ENCODE measurements at regions not wholly inside any gene's neighbourhood (a gene's known extent, or its start where the extent isn't known, plus 50 kb on each side); places are given as distances from the start of the nearest gene placed in this dataset.

DNA sequence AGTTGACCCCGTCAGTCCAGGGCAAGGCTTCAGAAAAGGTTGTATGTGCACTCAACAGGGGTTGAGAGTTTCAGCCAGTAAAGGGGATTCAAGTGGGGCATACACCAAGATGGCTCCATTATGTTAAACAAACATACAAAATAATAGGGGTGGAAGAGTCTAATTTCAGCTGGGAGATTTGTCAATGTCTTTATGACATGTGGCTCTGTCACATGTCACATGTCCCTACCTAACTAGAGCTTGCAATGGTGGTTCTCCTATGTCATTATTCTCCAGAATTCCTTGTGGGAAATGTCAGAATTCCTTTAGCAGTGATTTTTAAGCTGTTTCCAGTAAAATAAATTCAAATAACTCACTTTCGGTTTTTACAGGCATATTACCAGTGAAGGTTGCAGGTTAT, 392.0 kb upstream of the ADGRL4 start:
- H3K4me3 ChIP-seq (replicated peaks; ENCODE audit: insufficient read depth, low read length), result no peak overlapping the region
- no peak for TF ChIP-seq GABPA (IDR thresholded peaks at IDR 0.05; ENCODE audit: low read depth)
- TF ChIP-seq SPI1 (IDR thresholded peaks at IDR 0.05; ENCODE audit: borderline replicate concordance, low read depth), result no peak
- TF ChIP-seq, protein P1, sequence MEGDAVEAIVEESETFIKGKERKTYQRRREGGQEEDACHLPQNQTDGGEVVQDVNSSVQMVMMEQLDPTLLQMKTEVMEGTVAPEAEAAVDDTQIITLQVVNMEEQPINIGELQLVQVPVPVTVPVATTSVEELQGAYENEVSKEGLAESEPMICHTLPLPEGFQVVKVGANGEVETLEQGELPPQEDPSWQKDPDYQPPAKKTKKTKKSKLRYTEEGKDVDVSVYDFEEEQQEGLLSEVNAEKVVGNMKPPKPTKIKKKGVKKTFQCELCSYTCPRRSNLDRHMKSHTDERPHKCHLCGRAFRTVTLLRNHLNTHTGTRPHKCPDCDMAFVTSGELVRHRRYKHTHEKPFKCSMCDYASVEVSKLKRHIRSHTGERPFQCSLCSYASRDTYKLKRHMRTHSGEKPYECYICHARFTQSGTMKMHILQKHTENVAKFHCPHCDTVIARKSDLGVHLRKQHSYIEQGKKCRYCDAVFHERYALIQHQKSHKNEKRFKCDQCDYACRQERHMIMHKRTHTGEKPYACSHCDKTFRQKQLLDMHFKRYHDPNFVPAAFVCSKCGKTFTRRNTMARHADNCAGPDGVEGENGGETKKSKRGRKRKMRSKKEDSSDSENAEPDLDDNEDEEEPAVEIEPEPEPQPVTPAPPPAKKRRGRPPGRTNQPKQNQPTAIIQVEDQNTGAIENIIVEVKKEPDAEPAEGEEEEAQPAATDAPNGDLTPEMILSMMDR (IDR thresholded peaks at IDR 0.05; ENCODE audit: insufficient read depth, low read length), result no peak
- TF ChIP-seq, protein P2, sequence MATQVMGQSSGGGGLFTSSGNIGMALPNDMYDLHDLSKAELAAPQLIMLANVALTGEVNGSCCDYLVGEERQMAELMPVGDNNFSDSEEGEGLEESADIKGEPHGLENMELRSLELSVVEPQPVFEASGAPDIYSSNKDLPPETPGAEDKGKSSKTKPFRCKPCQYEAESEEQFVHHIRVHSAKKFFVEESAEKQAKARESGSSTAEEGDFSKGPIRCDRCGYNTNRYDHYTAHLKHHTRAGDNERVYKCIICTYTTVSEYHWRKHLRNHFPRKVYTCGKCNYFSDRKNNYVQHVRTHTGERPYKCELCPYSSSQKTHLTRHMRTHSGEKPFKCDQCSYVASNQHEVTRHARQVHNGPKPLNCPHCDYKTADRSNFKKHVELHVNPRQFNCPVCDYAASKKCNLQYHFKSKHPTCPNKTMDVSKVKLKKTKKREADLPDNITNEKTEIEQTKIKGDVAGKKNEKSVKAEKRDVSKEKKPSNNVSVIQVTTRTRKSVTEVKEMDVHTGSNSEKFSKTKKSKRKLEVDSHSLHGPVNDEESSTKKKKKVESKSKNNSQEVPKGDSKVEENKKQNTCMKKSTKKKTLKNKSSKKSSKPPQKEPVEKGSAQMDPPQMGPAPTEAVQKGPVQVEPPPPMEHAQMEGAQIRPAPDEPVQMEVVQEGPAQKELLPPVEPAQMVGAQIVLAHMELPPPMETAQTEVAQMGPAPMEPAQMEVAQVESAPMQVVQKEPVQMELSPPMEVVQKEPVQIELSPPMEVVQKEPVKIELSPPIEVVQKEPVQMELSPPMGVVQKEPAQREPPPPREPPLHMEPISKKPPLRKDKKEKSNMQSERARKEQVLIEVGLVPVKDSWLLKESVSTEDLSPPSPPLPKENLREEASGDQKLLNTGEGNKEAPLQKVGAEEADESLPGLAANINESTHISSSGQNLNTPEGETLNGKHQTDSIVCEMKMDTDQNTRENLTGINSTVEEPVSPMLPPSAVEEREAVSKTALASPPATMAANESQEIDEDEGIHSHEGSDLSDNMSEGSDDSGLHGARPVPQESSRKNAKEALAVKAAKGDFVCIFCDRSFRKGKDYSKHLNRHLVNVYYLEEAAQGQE (IDR thresholded peaks at IDR 0.05; ENCODE audit: insufficient replicate concordance, low read depth), result no peak
- no peaks in the 10 kb centered on the region for H3K27me3 ChIP-seq (ENCODE audit: insufficient read depth, poor library complexity, severe bottlenecking)
- no peak for DNase-seq (ENCODE audit: low read depth in 1 of 2, low spot score in 1 of 2)
- no peak overlapping the region for H3K27ac ChIP-seq (replicated peaks)

DNA sequence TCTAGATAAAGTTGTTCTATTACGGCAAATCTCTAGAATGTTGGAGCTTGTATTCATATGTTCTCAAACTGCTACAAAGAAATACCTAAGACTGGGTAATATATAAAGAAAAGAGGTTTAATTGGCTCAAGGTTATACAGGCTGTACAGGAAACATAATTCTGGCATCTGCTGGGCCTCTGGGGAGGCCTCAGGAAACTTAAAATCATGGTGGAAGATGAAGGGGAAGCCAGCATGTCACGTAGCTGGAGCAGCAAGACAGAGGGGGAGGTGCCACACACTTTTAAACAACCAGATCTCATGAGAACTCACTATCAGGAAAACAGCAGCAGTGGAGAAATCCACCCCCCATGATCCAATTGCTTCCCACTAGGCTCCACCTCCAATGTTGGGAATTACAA, 390.4 kb upstream of the ADGRL4 start:
- TF ChIP-seq, protein P2 (IDR thresholded peaks at IDR 0.05; ENCODE audit: insufficient replicate concordance, low read depth), result no peak
- TF ChIP-seq GABPA (IDR thresholded peaks at IDR 0.05; ENCODE audit: low read depth) (no peak), POLR2AphosphoS5 (IDR thresholded peaks at IDR 0.05; ENCODE audit: low read depth) (no peak), SPI1 (IDR thresholded peaks at IDR 0.05; ENCODE audit: borderline replicate concordance, low read depth) (no peak)
- TF ChIP-seq, protein P1 (IDR thresholded peaks at IDR 0.05; ENCODE audit: insufficient read depth, low read length), result no peak
- H3K4me3 ChIP-seq (replicated peaks; ENCODE audit: insufficient read depth, low read length), result no peak overlapping the region
- no peak for DNase-seq (ENCODE audit: low read depth in 1 of 2, low spot score in 1 of 2)
- no peaks in the 10 kb centered on the region for H3K27me3 ChIP-seq (ENCODE audit: insufficient read depth, poor library complexity, severe bottlenecking)
- H3K27ac ChIP-seq (replicated peaks), result no peak overlapping the region

DNA sequence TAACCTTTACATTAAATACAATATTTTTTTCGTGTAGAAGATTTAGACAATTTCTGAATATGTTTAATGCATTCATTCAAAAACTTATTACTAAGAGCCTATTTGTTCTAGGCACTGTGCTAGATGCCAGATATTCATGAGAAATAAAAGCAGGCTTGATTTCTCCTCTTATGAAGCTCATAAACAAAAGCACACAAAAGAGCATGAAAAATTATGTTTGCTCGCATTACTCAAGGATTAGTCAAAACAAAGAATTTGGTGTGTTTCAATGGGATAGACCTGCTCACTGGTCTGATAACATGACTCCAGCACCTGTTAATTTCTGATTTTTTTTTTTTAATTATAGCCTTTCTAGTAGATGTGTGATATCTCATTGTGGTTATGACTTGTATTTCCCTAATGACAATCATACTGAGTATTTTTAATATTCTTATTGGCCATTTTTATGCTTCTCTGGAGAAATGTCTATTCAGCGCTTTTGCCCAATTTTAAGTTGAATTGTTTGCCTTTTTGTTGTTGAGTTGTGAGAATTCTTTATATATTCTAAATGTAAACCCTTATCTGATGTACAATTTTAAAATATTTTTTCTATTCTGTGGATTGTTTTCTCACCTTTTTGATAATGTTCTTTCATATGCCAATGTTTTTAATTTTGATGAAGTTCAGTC, 382.3 kb upstream of the ADGRL4 start:
- DNase-seq (ENCODE audit: low read depth in 1 of 2, low spot score in 1 of 2), result no peak
- TF ChIP-seq, protein P2 (IDR thresholded peaks at IDR 0.05; ENCODE audit: insufficient replicate concordance, low read depth), result no peak
- TF ChIP-seq GABPA (IDR thresholded peaks at IDR 0.05; ENCODE audit: low read depth) (no peak), SPI1 (IDR thresholded peaks at IDR 0.05; ENCODE audit: borderline replicate concordance, low read depth) (no peak), POLR2AphosphoS5 (IDR thresholded peaks at IDR 0.05; ENCODE audit: low read depth) (no peak)
- TF ChIP-seq, protein P1 (IDR thresholded peaks at IDR 0.05; ENCODE audit: insufficient read depth, low read length), result no peak

More for the DNA sequence above, 382.3 kb upstream of the ADGRL4 start:
- no peak overlapping the region for H3K27ac ChIP-seq (replicated peaks)
- no peaks in the 10 kb centered on the region for H3K27me3 ChIP-seq (ENCODE audit: insufficient read depth, poor library complexity, severe bottlenecking)
- no peak overlapping the region for H3K4me3 ChIP-seq (replicated peaks; ENCODE audit: insufficient read depth, low read length)
